NB4 (cell line): ENCODE measurements at regions not wholly inside any gene's neighbourhood (a gene's known extent, or its start where the extent isn't known, plus 50 kb on each side); places are given as distances from the start of the nearest gene placed in this dataset.

Experiments used
- CTCF ChIP-seq: IDR thresholded peaks from one replicate; pipeline ENCODE4 v1.5.1; 2012; ENCODE audit warnings: low read depth, low read length
- MYC ChIP-seq: IDR thresholded peaks from 2 replicates; pipeline ENCODE4 v1.6.1; 2011; ENCODE audit warnings: low read depth, low read length
- POLR2A ChIP-seq: IDR thresholded peaks from 2 replicates; pipeline ENCODE4 v1.6.1; 2011; ENCODE audit warnings: mild to moderate bottlenecking; ENCODE audit not compliant: insufficient read length; ENCODE audit errors: extremely low read depth
- TF ChIP-seq, protein P1 (sequence below): IDR thresholded peaks from 2 replicates; pipeline ENCODE4 v1.6.1; 2011; ENCODE audit warnings: low read depth, low read length

DNA sequence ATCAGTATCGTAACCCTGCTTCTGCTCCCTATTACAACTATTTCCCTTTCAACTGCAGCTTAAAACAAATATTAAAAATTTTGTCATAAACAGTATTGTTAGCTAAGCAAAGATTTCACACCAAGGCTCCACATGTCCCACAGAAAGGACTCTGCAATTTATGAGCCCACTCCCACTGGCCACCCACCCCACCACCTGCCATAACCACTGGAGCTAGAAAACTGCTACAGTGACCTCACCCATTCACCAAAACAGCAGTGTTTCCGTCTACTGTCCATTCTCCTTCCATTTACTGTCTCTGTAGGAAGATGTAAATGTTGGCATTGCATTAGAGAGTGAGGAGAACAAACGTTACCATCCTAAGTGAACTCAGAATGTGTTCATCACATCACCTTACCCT, 150.9 kb downstream of the IMPG2 start:
- TF ChIP-seq, protein P1, sequence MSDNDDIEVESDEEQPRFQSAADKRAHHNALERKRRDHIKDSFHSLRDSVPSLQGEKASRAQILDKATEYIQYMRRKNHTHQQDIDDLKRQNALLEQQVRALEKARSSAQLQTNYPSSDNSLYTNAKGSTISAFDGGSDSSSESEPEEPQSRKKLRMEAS: no peak
- TF ChIP-seq CTCF: no peak
- no peak for TF ChIP-seq POLR2A
- TF ChIP-seq MYC: no peak
